H1 (cell line): ENCODE measurements at regions not wholly inside any gene's neighbourhood (a gene's known extent, or its start where the extent isn't known, plus 50 kb on each side); places are given as distances from the start of the nearest gene placed in this dataset.

Experiments used
- CTCF ChIA-PET: fragments of 300-600 bp; sonication (Branson Sonifier 250); formaldehyde crosslinking; loops from one replicate; lab custom pipeline; 2021; ENCODE audit not compliant: partially characterized antibody; lab: Charles Lee
- POLR2A ChIA-PET: fragments of 300-600 bp; sonication (Branson Sonifier 250); formaldehyde crosslinking; loops from one replicate; lab custom pipeline; 2021; ENCODE audit warnings: inconsistent platforms; ENCODE audit not compliant: partially characterized antibody; lab: Charles Lee
- DNase-seq, 2 experiments: peaks; one replicate each; pipeline versions ENCODE4 v3.0.0 to v3.0.0-alpha.2; 2010 to 2022; ENCODE audit warnings: low spot score in 2 of 2, low read depth in 1 of 2, mixed read lengths in 1 of 2
- FAIRE-seq: peaks from 2 replicates; lab custom pipeline; 2011; peaks lifted over from hg19 to GRCh38; lab: Jason Lieb, UNC
- H2AFZ ChIP-seq: 2 replicates; pipeline ENCODE4 v1.8.1; 2012; ENCODE audit warnings: low read length, inconsistent platforms
- H2AK5ac ChIP-seq: 2 replicates; pipeline ENCODE4 v1.6.1; 2013; ENCODE audit warnings: low read depth, low read length
- H2BK120ac ChIP-seq: replicated peaks from 2 replicates; pipeline ENCODE3; 2013; ENCODE audit warnings: low read depth, low read length, inconsistent platforms
- H2BK12ac ChIP-seq: 2 replicates; pipeline ENCODE4 v1.6.1; 2013; ENCODE audit warnings: low read depth, low read length
- H2BK15ac ChIP-seq: 2 replicates; pipeline ENCODE4 v1.6.1; 2013; ENCODE audit warnings: low read length
- H2BK20ac ChIP-seq: 2 replicates; pipeline ENCODE4 v1.6.1; 2013; ENCODE audit warnings: low read length
- H2BK5ac ChIP-seq: 2 replicates; pipeline ENCODE4 v1.6.1; 2013; ENCODE audit warnings: low read depth, low read length
- H3K14ac ChIP-seq: 2 replicates; pipeline ENCODE4 v1.6.1; 2013; ENCODE audit warnings: inconsistent platforms; ENCODE audit not compliant: insufficient read length
- H3K18ac ChIP-seq: 2 replicates; pipeline ENCODE4 v1.6.1; 2013; ENCODE audit warnings: low read length; ENCODE audit errors: extremely low read depth
- H3K23ac ChIP-seq: 2 replicates; pipeline ENCODE4 v1.6.1; 2013; ENCODE audit warnings: inconsistent platforms; ENCODE audit not compliant: insufficient read length
- H3K23me2 ChIP-seq: 2 replicates; pipeline ENCODE4 v1.6.1; 2013; ENCODE audit warnings: low read depth, low read length
- H3K27ac ChIP-seq: 2 replicates; pipeline ENCODE4 v1.6.1; 2011; ENCODE audit warnings: low read depth, low read length, inconsistent platforms
- H3K27me3 ChIP-seq, 4 experiments: replicated peaks in 1 of 4; 1 replicate in 1 of 4; 2 replicates in 3 of 4; pipeline versions ENCODE4 v1.6.1 to v1.8.1; 2011 to 2013; ENCODE audit warnings: low read length in 3 of 4, mild to moderate bottlenecking in 3 of 4, inconsistent platforms in 2 of 4, mixed read lengths in 2 of 4, moderate library complexity in 1 of 4; ENCODE audit not compliant: control insufficient read depth in 3 of 4, insufficient read depth in 3 of 4; ENCODE audit errors: extremely low read depth in 1 of 4
- H3K36me3 ChIP-seq, 4 experiments: 2 replicates each; pipeline versions ENCODE4 v1.6.1 to v1.8.1; 2011 to 2013; ENCODE audit warnings: mild to moderate bottlenecking in 4 of 4, low read length in 3 of 4, moderate library complexity in 2 of 4, control low read depth in 1 of 4, inconsistent platforms in 1 of 4; ENCODE audit not compliant: insufficient read depth in 4 of 4, control insufficient read depth in 2 of 4
- H3K4ac ChIP-seq: replicated peaks from 2 replicates; pipeline ENCODE3; 2013; ENCODE audit warnings: low read length, low read depth, mixed read lengths, inconsistent platforms; ENCODE audit not compliant: insufficient read length
- H3K4me1 ChIP-seq, 4 experiments: replicated peaks in 1 of 4; 1 replicate in 1 of 4; 2 replicates in 3 of 4; pipeline versions ENCODE4 v1.6.1 to v1.8.1; 2011 to 2013; ENCODE audit warnings: low read length in 3 of 4, inconsistent platforms in 2 of 4, mixed read lengths in 1 of 4; ENCODE audit not compliant: insufficient read depth in 4 of 4, control insufficient read depth in 3 of 4
- H3K4me2 ChIP-seq, 2 experiments: 2 replicates each; pipeline versions ENCODE4 v1.6.1 to v1.8.1; 2011 to 2013; ENCODE audit warnings: low read depth in 2 of 2, low read length in 2 of 2, control low read depth in 1 of 2, inconsistent platforms in 1 of 2, mild to moderate bottlenecking in 1 of 2; ENCODE audit not compliant: insufficient read depth in 1 of 2
- H3K4me3 ChIP-seq, 4 experiments: fragments of 200-600, 300-600 bp in 1 of 4; sonication (generic), shearing (Covaris generic), sonication (Bioruptor Twin) in 1 of 4; 2 replicates each; pipeline versions ENCODE4 v1.5.1 to v1.8.1; 2011 to 2016; ENCODE audit warnings: low read length in 4 of 4, low read depth in 3 of 4, control low read depth in 2 of 4, inconsistent platforms in 2 of 4, mild to moderate bottlenecking in 2 of 4, mixed read lengths in 1 of 4, moderate library complexity in 1 of 4; ENCODE audit not compliant: insufficient read depth in 2 of 4; ENCODE audit errors: extremely low read depth in 1 of 4
- H3K56ac ChIP-seq: replicated peaks from 2 replicates; pipeline ENCODE3; 2013; ENCODE audit warnings: low read depth, mild to moderate bottlenecking, mixed read lengths, low read length, inconsistent platforms; ENCODE audit not compliant: insufficient read length
- H3K79me1 ChIP-seq: 2 replicates; pipeline ENCODE4 v1.6.1; 2013; ENCODE audit warnings: low read depth, low read length, control low read depth
- H3K79me2 ChIP-seq, 2 experiments: 2 replicates each; pipeline versions ENCODE4 v1.6.1 to v1.8.1; 2012 to 2013; ENCODE audit warnings: low read length in 2 of 2, mild to moderate bottlenecking in 2 of 2, inconsistent platforms in 1 of 2; ENCODE audit not compliant: insufficient read depth in 2 of 2, control insufficient read depth in 1 of 2
- H3K9ac ChIP-seq, 4 experiments: replicated peaks in 1 of 4; 1 replicate in 1 of 4; 2 replicates in 3 of 4; pipeline versions ENCODE4 v1.6.1 to v1.8.1; 2011 to 2013; ENCODE audit warnings: low read depth in 3 of 4, low read length in 3 of 4, control low read depth in 2 of 4, mild to moderate bottlenecking in 2 of 4, moderate library complexity in 2 of 4, inconsistent platforms in 1 of 4; ENCODE audit errors: extremely low read depth in 1 of 4
- H3K9me3 ChIP-seq, 2 experiments: 2 replicates each; pipeline versions ENCODE4 v1.6.1 to v1.8.1; 2012 to 2013; ENCODE audit warnings: mild to moderate bottlenecking in 2 of 2, moderate library complexity in 2 of 2, control low read depth in 1 of 2, inconsistent platforms in 1 of 2, low read depth in 1 of 2, low read length in 1 of 2, mixed read lengths in 1 of 2; ENCODE audit not compliant: insufficient read depth in 2 of 2
- H4K20me1 ChIP-seq, 2 experiments: replicated peaks in 1 of 2; 2 replicates each; pipeline versions ENCODE3 to v1.8.1; 2011 to 2013; ENCODE audit warnings: inconsistent platforms in 2 of 2, low read length in 2 of 2, mild to moderate bottlenecking in 1 of 2; ENCODE audit not compliant: insufficient read depth in 2 of 2, control insufficient read depth in 1 of 2
- H4K5ac ChIP-seq: 2 replicates; pipeline ENCODE4 v1.6.1; 2013; ENCODE audit warnings: low read length, low read depth, mixed read lengths, inconsistent platforms; ENCODE audit not compliant: insufficient read length
- H4K8ac ChIP-seq: 2 replicates; pipeline ENCODE4 v1.8.0; 2013; ENCODE audit warnings: mild to moderate bottlenecking, moderate library complexity, low read length, inconsistent platforms; ENCODE audit not compliant: insufficient read depth; ENCODE audit errors: extremely low read depth
- H4K91ac ChIP-seq: replicated peaks from 2 replicates; pipeline ENCODE3; 2013; ENCODE audit warnings: low read length, mixed read lengths, inconsistent platforms; ENCODE audit not compliant: insufficient read length
- HDAC2 ChIP-seq, 2 experiments: fragments of 300-600 bp in 1 of 2; sonication (generic) in 1 of 2; IDR thresholded peaks; 2 replicates each; pipeline ENCODE4 v1.6.1; 2011 to 2012; ENCODE audit warnings: low read depth in 2 of 2, low read length in 2 of 2, mild to moderate bottlenecking in 2 of 2, moderate library complexity in 2 of 2, borderline replicate concordance in 1 of 2, inconsistent platforms in 1 of 2
- HDAC6 ChIP-seq: IDR thresholded peaks from one replicate; pipeline ENCODE4 v1.7.1; 2012; ENCODE audit warnings: low read depth, mild to moderate bottlenecking, inconsistent platforms, low read length, moderate library complexity
- NRF1 ChIP-seq: IDR thresholded peaks from 2 replicates; pipeline ENCODE4 v1.6.1; 2011; ENCODE audit warnings: mild to moderate bottlenecking, low read depth, low read length, improper control_type of control experiment
- POLR2A ChIP-seq, 2 experiments: IDR thresholded peaks; 1 replicate in 1 of 2; 2 replicates in 1 of 2; pipeline ENCODE4 v1.6.1; 2011; ENCODE audit warnings: low read depth in 2 of 2, low read length in 2 of 2, mild to moderate bottlenecking in 2 of 2; ENCODE audit errors: control extremely low read depth in 1 of 2
- RXRA ChIP-seq: IDR thresholded peaks from 2 replicates; pipeline ENCODE4 v1.6.1; 2011; ENCODE audit warnings: low read depth, mild to moderate bottlenecking, low read length, moderate library complexity; ENCODE audit not compliant: insufficient read depth
- SIX5 ChIP-seq: IDR thresholded peaks from 2 replicates; pipeline ENCODE4 v1.6.1; 2011; ENCODE audit warnings: mild to moderate bottlenecking, low read depth, low read length
- SP2 ChIP-seq: IDR thresholded peaks from 2 replicates; pipeline ENCODE4 v1.6.1; 2012; ENCODE audit warnings: mild to moderate bottlenecking, low read length, inconsistent platforms
- WGBS, 2 experiments: shearing (Covaris generic) in 1 of 2; methylation state at CpG; one replicate each; pipeline versions ENCODE4 v1.1.6 to v1.1.7; 2013 to 2015; ENCODE audit warnings: low lambda C conversion rate in 2 of 2, mixed read lengths in 2 of 2, inconsistent platforms in 1 of 2, low coverage in 1 of 2, missing lambda C conversion rate in 1 of 2; ENCODE audit not compliant: insufficient replicate concordance in 2 of 2, insufficient coverage in 1 of 2, insufficient read length in 1 of 2; ENCODE audit errors: extremely low coverage in 1 of 2, missing lambda C conversion rate in 1 of 2; 5-methylcytosine and 5-hydroxymethylcytosine counted together

GRCh38 chr4:153111426-153112040, 92.7 kb upstream of the TRIM2 start:
- no peak overlapping the region for H3K18ac ChIP-seq
- DNase-seq, result no peak
- no peak overlapping the region for H3K23ac ChIP-seq
- no peak overlapping the region for H2BK15ac ChIP-seq
- H3K79me2 ChIP-seq, result no peaks in the 10 kb centered on the region
- no peak overlapping the region for H3K4me3 ChIP-seq
- H2AK5ac ChIP-seq, result no peak overlapping the region
- 89% methylated on average over 10 of the region's 10 CpGs; no CpG with 5 or more reads in 1 of the 2 experiments for WGBS, 2 experiments
- H2BK20ac ChIP-seq, result no peak overlapping the region
- TF ChIP-seq POLR2A (IDR thresholded peaks at IDR 0.05; ENCODE audit: control extremely low read depth in 1 of 2, low read depth in 2 of 2, low read length in 2 of 2), result no peak
- TF ChIP-seq SP2, result no peak
- no peak for TF ChIP-seq SIX5
- TF ChIP-seq RXRA, result no peak
- TF ChIP-seq HDAC6, result no peak
- TF ChIP-seq NRF1, result no peak
- no peak for TF ChIP-seq HDAC2 (IDR thresholded peaks at IDR 0.05; ENCODE audit: borderline replicate concordance in 1 of 2, low read depth in 2 of 2, low read length in 2 of 2)
- POLR2A ChIA-PET, result interaction anchor here (1.2 kb wide), 1 partner anchor 15 kb away, joined by 4 read pairs; no protein-coding TSS in a partner anchor
- no peak overlapping the region for H3K4ac ChIP-seq
- CTCF ChIA-PET, result interaction anchor here (0.7 to 10.3 kb wide), 12 partner anchors 11 to 207 kb away, joined by 3 to 72 read pairs (median 3); no protein-coding TSS in a partner anchor
- no peak overlapping the region for H3K27ac ChIP-seq
- no peaks in the 10 kb centered on the region for H3K9me3 ChIP-seq
- no peak for FAIRE-seq
- no peak overlapping the region for H2BK5ac ChIP-seq
- H4K91ac ChIP-seq, result no peak overlapping the region
- peaks cover 0 to 4% (median 0%) of the 10 kb centered on the region in 4 experiments; a peak in 2 of 7 replicates for H3K4me1 ChIP-seq
- H4K8ac ChIP-seq, result no peak overlapping the region
- no peaks in the 10 kb centered on the region for H3K36me3 ChIP-seq
- H4K20me1 ChIP-seq, result no peaks in the 10 kb centered on the region
- H3K27me3 ChIP-seq, result no peaks in the 10 kb centered on the region; a peak in 1 of 7 replicates
- no peak overlapping the region for H3K56ac ChIP-seq
- no peak overlapping the region for H2AFZ ChIP-seq
- no peaks in the 10 kb centered on the region for H3K79me1 ChIP-seq
- H2BK120ac ChIP-seq, result no peak overlapping the region
- H3K14ac ChIP-seq, result no peak overlapping the region
- H3K23me2 ChIP-seq, result no peaks in the 10 kb centered on the region
- H3K9ac ChIP-seq, result no peak overlapping the region
- H3K4me2 ChIP-seq, result no peak overlapping the region
- H4K5ac ChIP-seq, result no peak overlapping the region
- no peak overlapping the region for H2BK12ac ChIP-seq
